Prostate gland (tissue), 2 donors: ENCODE measurements at regions not wholly inside any gene's neighbourhood (a gene's known extent, or its start where the extent isn't known, plus 50 kb on each side); places are given as distances from the start of the nearest gene placed in this dataset.

Experiments
- POLR2A ChIP-seq: fragments of 450-650 bp; IDR thresholded peaks from one replicate; pipeline ENCODE4 v1.6.1; 2016; ENCODE audit warnings: antibody characterized with exemption, mild to moderate bottlenecking
- POLR2AphosphoS5 ChIP-seq: sonication (generic); formaldehyde crosslinking; IDR thresholded peaks from one replicate; pipeline ENCODE4 v1.6.1; 2017; ENCODE audit warnings: antibody characterized with exemption
- TF ChIP-seq, protein P1 (sequence below), 4 experiments: fragments of 200-600 bp in 2 of 4; fragments of 450-650 bp in 2 of 4; sonication (generic) in 2 of 4; IDR thresholded peaks; 1 replicate in 3 of 4; 2 replicates in 1 of 4; pipeline ENCODE4 v1.5.1; 2016 to 2019; ENCODE audit warnings: antibody characterized with exemption in 4 of 4, mild to moderate bottlenecking in 2 of 4, moderate library complexity in 2 of 4

DNA sequence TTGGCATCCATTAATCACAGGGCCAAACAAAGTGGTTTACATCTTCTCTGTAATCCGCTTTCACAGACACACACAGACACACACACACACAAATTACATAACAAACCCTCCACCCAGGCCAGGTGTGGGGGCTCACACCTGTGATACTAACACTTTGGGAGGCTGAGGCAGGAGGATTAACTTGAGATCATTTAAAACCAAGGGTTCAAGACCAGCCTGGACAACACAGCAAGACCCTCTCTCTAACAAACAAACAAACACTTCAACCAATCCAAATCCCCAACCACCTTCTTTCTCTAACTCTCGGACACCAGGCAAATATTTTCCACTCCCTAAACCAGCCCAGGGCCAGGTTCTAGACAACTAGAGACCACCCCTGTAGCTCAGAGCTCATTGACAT, 79.5 kb upstream of the XPO1 start:
- TF ChIP-seq, protein P1, sequence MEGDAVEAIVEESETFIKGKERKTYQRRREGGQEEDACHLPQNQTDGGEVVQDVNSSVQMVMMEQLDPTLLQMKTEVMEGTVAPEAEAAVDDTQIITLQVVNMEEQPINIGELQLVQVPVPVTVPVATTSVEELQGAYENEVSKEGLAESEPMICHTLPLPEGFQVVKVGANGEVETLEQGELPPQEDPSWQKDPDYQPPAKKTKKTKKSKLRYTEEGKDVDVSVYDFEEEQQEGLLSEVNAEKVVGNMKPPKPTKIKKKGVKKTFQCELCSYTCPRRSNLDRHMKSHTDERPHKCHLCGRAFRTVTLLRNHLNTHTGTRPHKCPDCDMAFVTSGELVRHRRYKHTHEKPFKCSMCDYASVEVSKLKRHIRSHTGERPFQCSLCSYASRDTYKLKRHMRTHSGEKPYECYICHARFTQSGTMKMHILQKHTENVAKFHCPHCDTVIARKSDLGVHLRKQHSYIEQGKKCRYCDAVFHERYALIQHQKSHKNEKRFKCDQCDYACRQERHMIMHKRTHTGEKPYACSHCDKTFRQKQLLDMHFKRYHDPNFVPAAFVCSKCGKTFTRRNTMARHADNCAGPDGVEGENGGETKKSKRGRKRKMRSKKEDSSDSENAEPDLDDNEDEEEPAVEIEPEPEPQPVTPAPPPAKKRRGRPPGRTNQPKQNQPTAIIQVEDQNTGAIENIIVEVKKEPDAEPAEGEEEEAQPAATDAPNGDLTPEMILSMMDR (IDR thresholded peaks at IDR 0.05), result no peak
- TF ChIP-seq POLR2A, result no peak
- TF ChIP-seq POLR2AphosphoS5, result no peak
